ENCODE measurements at regions not wholly inside any gene's neighbourhood (a gene's known extent, or its start where the extent isn't known, plus 50 kb on each side); places are given as distances from the start of the nearest gene placed in this dataset.

- no peak overlapping the region for H2AFZ ChIP-seq (ENCODE audit: low read depth, low read length)
- H3K9ac ChIP-seq (replicated peaks; ENCODE audit: extremely low read depth, insufficient read depth, low read length) = no peak overlapping the region
- DNase-seq (ENCODE audit: low read depth, low spot score) = no peak
- TF ChIP-seq MYC (IDR thresholded peaks at IDR 0.05; ENCODE audit: low read depth, low read length) (no peak), MAX (IDR thresholded peaks at IDR 0.05; ENCODE audit: insufficient read depth, insufficient read length) (no peak), POLR2AphosphoS5 (IDR thresholded peaks at IDR 0.05; ENCODE audit: insufficient read depth, low read depth, low read length) (no peak), JUN (IDR thresholded peaks at IDR 0.05; ENCODE audit: borderline replicate concordance, insufficient read depth, insufficient read length, low read depth) (no peak), CTCF (IDR thresholded peaks at IDR 0.05; ENCODE audit: extremely low read depth in 1 of 2, insufficient read depth in 1 of 2, low read depth in 1 of 2, low read length in 2 of 2) (no peak), EZH2 (IDR thresholded peaks at IDR 0.05; ENCODE audit: borderline replicate concordance, low read depth, low read length, severe bottlenecking) (no peak), GATA2 (IDR thresholded peaks at IDR 0.05; ENCODE audit: insufficient read depth, insufficient read length, low read depth, low read length) (no peak), POLR2A (IDR thresholded peaks at IDR 0.05; ENCODE audit: low read depth, low read length) (no peak), FOS (IDR thresholded peaks at IDR 0.05; ENCODE audit: borderline replicate concordance, insufficient read depth, low read length) (no peak)
- CTCF ChIA-PET = no interaction called here
- intact Hi-C loops (cut with micrococcal nuclease) = no loop called here
- H3K36me3 ChIP-seq (ENCODE audit: control insufficient read depth in 2 of 2, extremely low read depth in 1 of 2, insufficient read depth in 2 of 2, low read length in 2 of 2) = no peaks in the 10 kb centered on the region
- no peaks in the 10 kb centered on the region for H3K27me3 ChIP-seq (ENCODE audit: control insufficient read depth in 2 of 2, insufficient read depth in 2 of 2, low read length in 2 of 2)
- H3K4me1 ChIP-seq (ENCODE audit: control insufficient read depth, extremely low read depth, insufficient read depth, low read length) = no peaks in the 10 kb centered on the region
- H4K20me1 ChIP-seq (replicated peaks; ENCODE audit: control insufficient read depth, extremely low read depth, insufficient read depth, low read length) = no peaks in the 10 kb centered on the region
- no peaks in the 10 kb centered on the region for H3K9me3 ChIP-seq (replicated peaks; ENCODE audit: control insufficient read depth, insufficient read depth, low read length)
- no peak overlapping the region for H3K4me3 ChIP-seq (replicated peaks in 1 of 3; ENCODE audit: insufficient read depth in 1 of 3, low read depth in 1 of 3, low read length in 3 of 3)
- no peak overlapping the region for H3K4me2 ChIP-seq (ENCODE audit: insufficient read depth, low read length)
- no peaks in the 10 kb centered on the region for H3K79me2 ChIP-seq (ENCODE audit: control insufficient read depth, insufficient read depth, low read length)
- no peak overlapping the region for H3K27ac ChIP-seq (ENCODE audit: insufficient read depth, low read depth, low read length)
- no peak for FAIRE-seq
- BruUV-seq (replicated peaks) = no TSS peak
- no peaks in the 10 kb centered on the region for H3K9me1 ChIP-seq (replicated peaks; ENCODE audit: control insufficient read depth, extremely low read depth, insufficient read depth, low read length)
- dilution Hi-C loops (cut with MboI; ENCODE audit: extremely low pct_ligation_motif_present, low sequenced_read_pairs) = no loop called here
- POLR2A ChIA-PET = no interaction called here
Observed at GRCh38 chr2:239821694-239822075, 203.5 kb downstream of the NDUFA10 start.
